Progenitor cell of endocrine pancreas (in vitro differentiated cells): ENCODE measurements at regions not wholly inside any gene's neighbourhood (a gene's known extent, or its start where the extent isn't known, plus 50 kb on each side); places are given as distances from the start of the nearest gene placed in this dataset.

Source experiments
- DNase-seq: peaks from one replicate; pipeline ENCODE4 v3.0.0; 2021; ENCODE audit warnings: low spot score; ENCODE audit not compliant: unreplicated experiment
- H3K27ac Mint-ChIP-seq: 2 replicates; pipeline ENCODE4 v1.8.0; 2021; ENCODE audit warnings: mild to moderate bottlenecking, moderate library complexity, mixed read lengths
- H3K27me3 Mint-ChIP-seq: 2 replicates; pipeline ENCODE4 v1.8.0; 2021; ENCODE audit warnings: mixed read lengths
- H3K36me3 Mint-ChIP-seq: 2 replicates; pipeline ENCODE4 v1.8.0; 2022; ENCODE audit warnings: mixed read lengths; ENCODE audit not compliant: insufficient read depth
- H3K4me1 Mint-ChIP-seq: 2 replicates; pipeline ENCODE4 v1.8.0; 2021; ENCODE audit warnings: low read depth, mixed read lengths
- H3K4me3 Mint-ChIP-seq: 2 replicates; pipeline ENCODE4 v1.8.0; 2021; ENCODE audit warnings: low read depth, mild to moderate bottlenecking, moderate library complexity, mixed read lengths
- H3K9me3 Mint-ChIP-seq: 2 replicates; pipeline ENCODE4 v1.8.0; 2021; ENCODE audit warnings: low read depth, mixed read lengths
- CTCF ChIP-seq: fragments of 200-600 bp; sonication (generic); IDR thresholded peaks from one replicate; pipeline ENCODE4 v1.5.0; 2021; ENCODE audit warnings: antibody characterized with exemption, mild to moderate bottlenecking; ENCODE audit not compliant: unreplicated experiment

DNA sequence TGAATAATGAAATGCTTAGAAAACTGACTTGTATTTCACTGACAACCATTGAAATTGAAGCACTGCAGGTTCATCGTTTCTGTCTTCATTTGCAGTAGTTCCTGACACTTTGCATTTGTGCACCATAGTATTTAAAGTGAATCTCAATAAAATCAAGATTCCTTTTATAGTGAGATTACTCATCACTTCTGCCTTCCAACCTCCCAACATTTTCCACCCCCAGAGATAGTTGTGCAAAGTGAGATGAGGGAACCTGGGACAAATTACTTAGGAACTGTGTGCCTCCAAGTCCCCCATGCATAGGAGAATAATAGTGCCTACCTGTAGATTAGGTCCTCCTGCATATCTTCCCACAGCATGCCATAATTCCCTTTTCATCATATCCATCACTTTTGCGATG is 114.9 kb upstream of the DPT start:
- no peaks in the 10 kb centered on the region for H3K9me3 Mint-ChIP-seq
- no peak overlapping the region for H3K27ac Mint-ChIP-seq
- TF ChIP-seq CTCF = no peak
- no peak for DNase-seq
- no peaks in the 10 kb centered on the region for H3K4me1 Mint-ChIP-seq
- H3K27me3 Mint-ChIP-seq = peaks cover 3% of the 10 kb centered on the region
- no peaks in the 10 kb centered on the region for H3K36me3 Mint-ChIP-seq
- no peak overlapping the region for H3K4me3 Mint-ChIP-seq

DNA sequence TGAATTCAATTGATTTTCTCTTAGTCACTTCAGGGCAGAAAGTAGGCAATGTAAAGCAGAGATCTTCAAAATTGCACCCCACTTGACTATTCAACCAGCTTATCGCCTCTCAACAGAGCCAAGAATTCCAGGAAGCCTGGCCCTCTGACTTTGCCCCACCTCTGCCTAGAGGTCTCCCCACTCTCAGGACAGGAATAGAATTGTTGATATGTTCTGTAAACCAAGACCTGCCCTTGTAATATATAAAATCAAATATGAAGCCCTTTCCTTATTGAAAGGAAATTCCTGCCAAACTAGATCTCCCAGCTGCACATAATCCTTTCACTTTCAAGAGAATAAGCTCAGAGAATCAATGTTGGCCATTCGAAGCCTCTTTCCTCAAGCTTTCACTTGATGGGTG is 116.1 kb upstream of the DPT start:
- TF ChIP-seq CTCF = no peak
- H3K4me1 Mint-ChIP-seq = peaks cover 4% of the 10 kb centered on the region
- H3K36me3 Mint-ChIP-seq = no peaks in the 10 kb centered on the region
- peaks cover 3% of the 10 kb centered on the region for H3K27me3 Mint-ChIP-seq
- no peaks in the 10 kb centered on the region for H3K9me3 Mint-ChIP-seq
- no peak overlapping the region for H3K4me3 Mint-ChIP-seq
- H3K27ac Mint-ChIP-seq = no peak overlapping the region
- DNase-seq = no peak

DNA sequence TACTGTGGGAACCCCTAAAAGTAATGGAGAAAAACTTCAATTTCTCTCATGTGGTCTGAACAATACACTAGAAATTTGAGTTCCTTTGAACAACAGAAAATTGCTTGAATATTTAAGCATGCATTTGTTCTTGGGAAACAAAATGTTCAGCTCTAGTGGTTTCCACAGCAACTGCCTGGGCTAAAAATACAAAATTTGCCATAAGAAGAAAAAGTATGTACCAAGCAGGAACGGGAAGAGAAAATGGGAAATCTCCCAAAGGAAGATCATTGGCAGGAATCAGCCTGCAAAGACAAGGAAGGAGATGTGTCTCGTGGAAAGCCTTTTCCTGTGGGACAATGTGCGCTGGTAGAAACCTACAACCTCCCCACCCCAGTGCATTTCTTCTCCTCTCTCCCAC is 119.0 kb upstream of the DPT start:
- Mint-ChIP-seq H3K4me1 (peaks cover 4% of the 10 kb centered on the region), H3K27ac (no peak overlapping the region), H3K27me3 (peaks cover 3% of the 10 kb centered on the region), H3K36me3 (no peaks in the 10 kb centered on the region), H3K4me3 (no peak overlapping the region), H3K9me3 (peaks cover 2% of the 10 kb centered on the region)
- no peak for DNase-seq
- TF ChIP-seq CTCF = no peak

GRCh38 chr1:168861421-168862004 is 132.5 kb upstream of the DPT start:
- peaks cover 6% of the 10 kb centered on the region for H3K36me3 Mint-ChIP-seq
- H3K9me3 Mint-ChIP-seq = peaks cover 16% of the 10 kb centered on the region
- no peak overlapping the region for H3K4me3 Mint-ChIP-seq
- no peak for DNase-seq
- no peak overlapping the region for H3K27ac Mint-ChIP-seq
- no peak for TF ChIP-seq CTCF
- H3K27me3 Mint-ChIP-seq = no peaks in the 10 kb centered on the region
- peaks cover 3% of the 10 kb centered on the region for H3K4me1 Mint-ChIP-seq

- Mint-ChIP-seq H3K9me3 (peaks cover 16% of the 10 kb centered on the region), H3K4me1 (peaks cover 3% of the 10 kb centered on the region), H3K27me3 (no peaks in the 10 kb centered on the region), H3K27ac (peak overlapping the region; percentile 22), H3K4me3 (no peak overlapping the region), H3K36me3 (peaks cover 6% of the 10 kb centered on the region)
- no peak for TF ChIP-seq CTCF
- no peak for DNase-seq
These were observed 134.8 kb upstream of the DPT start for GRCh38 chr1:168863772-168864171.
